ENCODE measurements at regions not wholly inside any gene's neighbourhood (a gene's known extent, or its start where the extent isn't known, plus 50 kb on each side); places are given as distances from the start of the nearest gene placed in this dataset.

- Histone ChIP-seq H3K27ac (no peak overlapping the region), H3K9me3 (no peaks in the 10 kb centered on the region), H3K4me1 (ENCODE audit: control insufficient read depth in 1 of 2, low read depth in 2 of 2) (no peaks in the 10 kb centered on the region), H3K4me3 (no peak overlapping the region), H3K36me3 (no peaks in the 10 kb centered on the region), H3K27me3 (replicated peaks; ENCODE audit: insufficient read depth) (no peaks in the 10 kb centered on the region)
- no peak for DNase-seq (ENCODE audit: low spot score)
- no peak for ATAC-seq (ENCODE audit: insufficient number of reproducible peaks, low FRiP score, low read depth)
- TF ChIP-seq CTCF (IDR thresholded peaks at IDR 0.05) = no peak
These were observed 102.2 kb upstream of the BCL2L14 start for GRCh38 chr12:11968516-11968915.

- Histone ChIP-seq H3K27ac (no peak overlapping the region), H3K36me3 (no peaks in the 10 kb centered on the region), H3K4me3 (no peak overlapping the region), H3K27me3 (replicated peaks; ENCODE audit: insufficient read depth) (no peaks in the 10 kb centered on the region), H3K4me1 (ENCODE audit: control insufficient read depth in 1 of 2, low read depth in 2 of 2) (no peaks in the 10 kb centered on the region), H3K9me3 (no peaks in the 10 kb centered on the region)
- ATAC-seq (ENCODE audit: insufficient number of reproducible peaks, low FRiP score, low read depth) (no peak), DNase-seq (ENCODE audit: low spot score) (no peak)
- TF ChIP-seq CTCF (IDR thresholded peaks at IDR 0.05) = no peak
These were observed 101.1 kb upstream of the BCL2L14 start for GRCh38 chr12:11969437-11970154.

- DNase-seq (ENCODE audit: low spot score) = no peak
- no peak for TF ChIP-seq CTCF (IDR thresholded peaks at IDR 0.05)
- H3K27ac ChIP-seq = no peak overlapping the region
These were observed 100.6 kb upstream of the BCL2L14 start for GRCh38 chr12:11970155-11970520.

GRCh38 chr12:11973396-11973795 lies 97.3 kb upstream of the BCL2L14 start:
- ATAC-seq (ENCODE audit: insufficient number of reproducible peaks, low FRiP score, low read depth) (no peak), DNase-seq (ENCODE audit: low spot score) (no peak)
- Histone ChIP-seq H3K27ac (no peak overlapping the region), H3K36me3 (no peaks in the 10 kb centered on the region), H3K4me1 (ENCODE audit: control insufficient read depth in 1 of 2, low read depth in 2 of 2) (no peaks in the 10 kb centered on the region), H3K9me3 (no peaks in the 10 kb centered on the region), H3K27me3 (replicated peaks; ENCODE audit: insufficient read depth) (no peaks in the 10 kb centered on the region), H3K4me3 (no peak overlapping the region)
- TF ChIP-seq CTCF (IDR thresholded peaks at IDR 0.05) = no peak

More at GRCh38 chr12:11970155-11970520, 100.6 kb upstream of the BCL2L14 start:
- no peak overlapping the region for H3K4me3 ChIP-seq
- no peaks in the 10 kb centered on the region for H3K36me3 ChIP-seq
- no peaks in the 10 kb centered on the region for H3K9me3 ChIP-seq
- no peaks in the 10 kb centered on the region for H3K4me1 ChIP-seq (ENCODE audit: control insufficient read depth in 1 of 2, low read depth in 2 of 2)
- H3K27me3 ChIP-seq (replicated peaks; ENCODE audit: insufficient read depth) = no peaks in the 10 kb centered on the region
- ATAC-seq (ENCODE audit: insufficient number of reproducible peaks, low FRiP score, low read depth) = no peak

GRCh38 chr12:11976005-11976404 lies 94.7 kb upstream of the BCL2L14 start:
- H3K4me1 ChIP-seq (ENCODE audit: control insufficient read depth in 1 of 2, low read depth in 2 of 2) = no peaks in the 10 kb centered on the region
- H3K4me3 ChIP-seq = no peak overlapping the region
- H3K27me3 ChIP-seq (replicated peaks; ENCODE audit: insufficient read depth) = no peaks in the 10 kb centered on the region
- H3K36me3 ChIP-seq = no peaks in the 10 kb centered on the region
- TF ChIP-seq CTCF (IDR thresholded peaks at IDR 0.05) = no peak
- ATAC-seq (ENCODE audit: insufficient number of reproducible peaks, low FRiP score, low read depth) = no peak
- no peak overlapping the region for H3K27ac ChIP-seq
- H3K9me3 ChIP-seq = no peaks in the 10 kb centered on the region
- no peak for DNase-seq (ENCODE audit: low spot score)
